ENCODE measurements at regions not wholly inside any gene's neighbourhood (a gene's known extent, or its start where the extent isn't known, plus 50 kb on each side); places are given as distances from the start of the nearest gene placed in this dataset.
"Not testable (repeated sequence)": the region's sequence is repeated elsewhere in the genome, so short reads cannot be mapped to it uniquely, and the experiment has no call there.

DNA sequence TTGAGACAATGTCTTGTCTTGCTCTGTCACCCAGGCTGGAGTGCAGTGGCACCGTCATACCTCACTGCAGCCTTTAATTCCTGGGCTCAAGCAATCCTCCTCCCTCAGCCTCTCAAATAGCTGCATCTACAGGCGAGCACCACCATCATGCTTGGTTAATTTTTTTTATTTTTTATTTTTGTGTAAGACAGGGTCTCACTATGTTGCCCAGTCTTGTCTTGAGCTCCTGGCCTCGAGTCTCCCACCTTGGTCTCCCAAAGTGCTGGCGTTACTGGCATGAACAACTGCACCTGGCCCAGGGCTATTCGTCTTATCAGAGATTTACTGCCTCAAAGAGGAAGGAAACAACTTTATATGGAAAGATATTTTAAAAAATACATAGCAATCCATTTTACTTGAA is 102.8 kb upstream of the NUPR2 start:
- no peak for DNase-seq (ENCODE audit: low read depth)

DNA sequence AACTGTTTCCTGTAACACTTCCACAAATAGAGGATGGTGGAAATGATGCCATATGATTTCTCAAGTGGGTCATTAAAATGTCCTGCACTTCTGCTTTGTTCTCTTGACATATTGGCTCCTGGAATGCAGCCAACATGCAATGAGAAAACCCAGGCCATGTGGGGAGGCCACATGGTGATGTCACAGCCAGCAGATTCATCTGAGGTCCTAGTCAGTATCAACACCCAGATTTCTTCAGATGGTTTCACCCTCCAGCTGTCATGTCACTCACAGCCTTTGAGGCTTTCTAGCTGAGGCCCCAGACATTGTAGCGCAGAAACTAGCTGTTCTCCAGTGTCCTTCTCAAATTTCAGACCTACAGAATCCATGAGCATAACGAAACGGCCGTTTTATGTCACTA is 102.3 kb upstream of the NUPR2 start:
- DNase-seq (ENCODE audit: low read depth), result no peak

DNA sequence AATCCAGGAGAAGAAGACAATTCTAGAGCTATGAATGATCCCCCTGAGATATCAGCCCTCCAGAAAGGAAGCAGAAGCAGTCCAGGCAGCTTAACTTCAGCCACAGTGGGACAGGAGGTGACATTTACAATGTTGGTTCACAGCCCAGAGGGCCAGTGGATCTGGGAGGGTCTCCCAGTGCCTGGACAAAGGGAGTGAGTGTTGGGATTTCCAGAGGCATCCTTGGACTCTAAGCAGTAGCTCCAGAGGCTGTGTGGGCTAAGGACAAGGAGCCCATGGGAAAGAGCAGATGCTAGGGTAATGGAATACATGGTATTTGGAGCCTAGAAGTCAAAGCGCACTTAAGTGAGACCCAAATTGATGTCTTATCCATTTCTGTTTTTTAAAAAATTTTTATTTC is 97.4 kb upstream of the NUPR2 start:
- no peak for DNase-seq (ENCODE audit: low read depth)

DNA sequence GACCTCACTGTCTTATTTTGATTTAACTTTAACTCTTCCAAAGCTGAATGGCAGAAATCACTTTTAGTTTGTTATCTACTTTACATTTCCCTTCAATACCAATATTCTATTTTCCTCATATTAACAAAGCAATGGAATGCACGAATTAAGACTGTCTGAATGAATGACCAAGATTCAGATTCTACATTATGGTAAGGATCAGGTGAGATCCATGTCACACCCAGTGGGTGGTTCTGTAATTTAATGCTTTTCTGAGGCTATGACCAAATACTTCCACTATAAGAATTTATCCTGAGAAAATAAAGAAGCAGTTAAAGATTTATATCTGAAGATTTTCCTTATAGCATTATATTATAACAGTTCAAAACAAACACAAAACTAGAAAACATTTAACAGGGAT is 90.2 kb upstream of the NUPR2 start:
- no peak for DNase-seq (ENCODE audit: low read depth)

DNA sequence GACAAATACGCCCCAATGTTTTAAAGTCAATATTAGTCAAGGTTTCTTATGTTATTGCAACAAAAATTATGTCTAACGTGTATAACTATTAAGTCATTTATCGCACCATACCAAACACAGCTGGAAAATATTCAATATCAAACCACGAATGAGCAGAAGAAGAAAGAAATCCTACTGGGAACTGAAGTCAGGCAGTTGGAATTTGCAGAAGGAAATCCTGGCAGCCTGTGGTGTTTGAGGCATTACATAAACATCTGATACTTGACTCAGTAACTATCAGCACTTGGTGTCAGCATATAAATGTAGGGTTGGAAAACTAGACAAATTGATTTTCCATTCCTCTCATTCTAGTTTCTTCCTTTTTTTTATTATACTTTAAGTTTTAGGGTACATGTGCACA is 83.4 kb upstream of the NUPR2 start:
- no peak for DNase-seq (ENCODE audit: low read depth)

DNA sequence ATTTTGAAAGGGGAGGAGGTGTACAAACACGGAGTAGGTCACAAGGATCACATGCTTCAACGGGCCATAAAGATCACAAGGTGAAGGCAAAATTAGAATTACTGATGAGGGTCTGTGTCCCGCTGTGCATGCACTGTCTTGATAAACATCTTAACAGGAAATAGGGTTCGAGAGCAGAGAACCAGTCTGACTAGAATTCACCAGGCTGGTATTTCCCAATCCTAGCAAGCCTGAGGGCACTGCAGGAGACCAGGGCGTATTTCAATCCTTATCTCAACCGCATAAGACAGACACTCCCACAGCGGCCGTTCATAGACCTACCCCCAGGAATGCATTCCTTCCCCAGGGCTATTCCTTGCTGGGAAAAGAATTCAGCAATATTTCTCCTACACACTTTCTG is 80.0 kb upstream of the NUPR2 start:
- DNase-seq (ENCODE audit: low read depth), result not testable (repeated sequence)

DNA sequence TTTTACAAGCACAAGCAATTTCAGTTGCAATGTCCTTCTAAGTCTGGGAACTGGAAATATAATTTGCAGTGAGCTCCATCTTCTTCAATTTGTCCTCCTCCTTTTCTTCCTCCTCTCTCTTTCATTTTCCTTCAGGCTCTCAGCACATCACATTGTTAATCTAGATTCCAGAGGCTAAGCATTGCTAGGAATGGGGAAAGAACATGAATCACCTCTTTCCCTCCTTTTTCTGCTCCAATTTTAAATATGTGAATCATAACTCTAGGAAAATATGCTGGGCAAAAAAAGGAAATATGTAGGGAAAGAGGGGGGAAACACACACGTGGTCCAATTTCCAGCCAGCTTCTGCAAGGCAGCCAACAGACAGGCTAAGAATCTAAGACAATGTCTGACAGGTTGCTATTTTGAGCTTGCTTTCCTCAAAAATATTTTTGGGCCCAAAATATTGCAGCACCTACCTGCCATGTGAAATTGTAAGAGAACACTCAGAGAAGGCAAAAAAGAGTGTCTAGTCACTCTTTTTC is 72.7 kb upstream of the NUPR2 start:
- no peak for DNase-seq (ENCODE audit: low read depth)

DNA sequence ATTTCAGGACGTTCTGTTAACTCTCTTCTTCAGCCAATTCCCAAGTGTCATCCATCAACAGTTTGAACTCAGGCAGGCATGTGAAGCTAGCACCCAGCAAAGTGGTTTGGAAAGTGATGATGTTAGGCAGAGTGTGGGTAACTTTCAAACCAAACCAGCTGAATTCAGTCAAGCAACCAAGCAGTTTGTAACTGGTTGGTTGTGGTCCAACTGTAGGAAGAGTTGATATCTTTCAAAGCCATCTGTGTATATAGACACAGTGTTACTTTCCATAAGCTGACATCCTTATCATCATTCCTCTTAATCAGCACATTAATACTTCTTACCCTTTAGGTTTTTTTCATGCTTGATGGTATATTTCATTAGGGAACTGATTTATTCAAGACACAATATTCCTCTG is 72.2 kb upstream of the NUPR2 start:
- DNase-seq (ENCODE audit: low read depth), result no peak

DNA sequence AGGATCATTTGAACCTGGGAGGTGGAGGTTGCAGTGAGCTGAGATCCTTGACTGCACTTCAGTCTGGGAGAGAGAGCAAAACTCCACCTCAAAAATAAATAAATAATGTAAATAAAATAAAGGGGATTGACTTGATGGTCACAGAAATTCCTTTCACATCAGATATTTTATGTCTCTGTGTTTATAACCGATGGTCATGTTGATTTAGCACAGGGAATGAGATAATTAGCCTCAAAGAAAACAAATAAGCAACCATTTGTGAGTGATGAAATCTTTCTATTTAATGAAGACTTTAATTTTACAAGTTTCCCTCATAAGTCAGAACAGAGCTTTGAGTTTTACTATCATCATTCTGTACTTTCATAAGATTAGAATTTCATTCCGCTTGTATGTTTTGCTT is 64.8 kb upstream of the NUPR2 start:
- DNase-seq (ENCODE audit: low read depth), result no peak

DNA sequence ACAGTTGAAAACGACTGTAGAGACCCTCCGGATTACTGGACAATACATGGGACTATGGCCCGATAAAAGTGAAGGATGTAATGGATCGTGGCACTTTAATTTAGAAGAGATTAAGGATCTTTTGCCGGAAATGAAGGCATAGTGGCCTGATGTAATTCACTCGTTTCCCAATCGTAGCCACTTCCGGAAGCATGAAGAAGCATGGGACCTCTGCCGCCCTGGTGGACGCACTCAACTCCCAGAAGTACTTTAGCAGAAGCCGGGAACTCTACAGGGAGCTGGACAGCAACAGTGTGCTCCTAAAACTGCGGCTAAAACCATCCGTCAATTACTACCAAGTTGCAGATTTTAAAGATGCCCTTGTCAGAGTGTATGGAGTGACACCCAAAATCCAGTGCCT is 59.6 kb upstream of the NUPR2 start:
- no peak for DNase-seq (ENCODE audit: low read depth)

DNA sequence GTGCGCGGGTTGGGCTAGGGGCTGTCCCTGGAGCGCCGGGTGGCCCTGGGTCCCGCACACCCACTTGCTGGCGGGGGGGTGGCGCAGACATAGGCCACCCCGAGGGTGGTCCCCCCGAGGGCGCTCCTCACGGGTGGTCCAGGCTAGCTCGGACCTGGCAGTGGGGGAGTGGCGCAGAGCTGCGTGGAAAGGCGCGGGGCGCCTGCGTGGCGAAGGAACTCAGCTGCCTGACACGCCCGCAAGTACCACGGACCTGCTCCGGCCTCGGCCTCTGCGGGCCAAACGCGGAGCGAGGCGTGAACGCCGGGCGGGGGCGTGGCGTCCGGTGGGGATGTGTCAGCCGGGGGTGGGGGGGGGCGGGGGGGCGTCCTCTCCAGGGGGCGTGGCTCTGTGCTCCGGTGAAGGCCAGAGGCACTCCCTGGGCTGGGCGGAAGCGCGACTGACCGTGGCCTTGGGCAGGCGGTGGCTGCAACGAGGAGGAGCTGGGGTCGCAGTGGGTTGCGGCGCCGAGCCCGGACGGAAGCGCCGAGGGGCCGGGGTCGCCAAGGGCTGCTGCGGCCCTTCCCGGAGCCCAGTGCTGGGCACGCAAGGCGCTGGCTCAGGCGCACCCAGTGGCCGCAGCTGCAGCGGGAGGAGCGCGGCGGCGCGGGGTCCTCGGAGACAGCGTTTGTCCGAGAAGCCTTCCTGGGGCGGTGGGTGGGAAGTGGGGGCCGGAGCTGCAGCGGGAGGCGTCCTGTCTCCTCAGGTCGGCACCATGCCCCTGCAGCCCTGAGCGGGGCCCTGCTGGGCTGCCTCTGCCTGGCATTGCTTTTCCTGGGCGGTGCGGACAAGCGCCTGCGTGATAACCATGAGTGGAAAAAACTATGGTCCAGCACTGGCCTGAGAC is 58.9 kb upstream of the NUPR2 start:
- DNase-seq (ENCODE audit: low read depth), result no peak

DNA sequence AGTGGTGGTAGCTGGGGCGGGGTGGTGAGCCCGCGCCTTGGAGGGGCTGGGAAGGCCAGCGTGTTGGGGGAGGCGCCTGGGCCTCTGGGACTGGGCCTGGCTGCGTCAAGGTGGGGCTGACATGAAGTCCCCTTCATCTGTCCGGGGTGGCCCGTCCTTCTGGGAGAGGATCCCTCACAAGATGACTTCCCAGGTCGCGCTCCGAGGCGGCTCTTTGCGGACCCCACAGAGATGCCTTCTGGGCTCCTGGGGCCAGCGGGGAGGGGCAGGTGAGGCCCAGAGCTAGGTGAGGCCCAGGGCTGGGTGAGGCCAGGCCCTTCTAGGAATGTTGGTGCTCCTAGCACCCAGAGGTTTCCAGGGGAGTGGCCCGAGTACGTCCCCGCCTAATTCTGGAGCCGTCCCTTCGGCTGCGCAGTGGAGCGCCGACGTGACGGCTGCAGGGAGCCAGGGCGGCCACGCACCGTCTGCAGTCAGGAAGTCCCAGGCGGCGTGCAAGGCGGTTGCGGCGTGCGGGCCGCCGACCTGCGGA is 58.2 kb upstream of the NUPR2 start:
- no peak for DNase-seq (ENCODE audit: low read depth)
